Endodermal cell (in vitro differentiated cells): ENCODE measurements at regions not wholly inside any gene's neighbourhood (a gene's known extent, or its start where the extent isn't known, plus 50 kb on each side); places are given as distances from the start of the nearest gene placed in this dataset.

ENCODE experiments used
- DNase-seq: peaks from one replicate; pipeline ENCODE4 v3.0.0-alpha.2; 2017
- H3K27ac ChIP-seq: 2 replicates; pipeline ENCODE4 v1.5.1; 2013; ENCODE audit warnings: mild to moderate bottlenecking, low read depth, low read length, moderate library complexity
- H3K27me3 ChIP-seq: 2 replicates; pipeline ENCODE4 v1.6.1; 2013; ENCODE audit warnings: mild to moderate bottlenecking, low read length, moderate library complexity; ENCODE audit not compliant: insufficient read depth, control insufficient read depth, poor library complexity, severe bottlenecking
- H3K36me3 ChIP-seq: 2 replicates; pipeline ENCODE4 v1.7.0; 2013; ENCODE audit warnings: mild to moderate bottlenecking, low read length, moderate library complexity; ENCODE audit not compliant: control insufficient read depth, insufficient read depth
- H3K4me1 ChIP-seq: one replicate; pipeline ENCODE4 v1.7.0; 2013; ENCODE audit warnings: low read length; ENCODE audit not compliant: control insufficient read depth, insufficient read depth
- H3K4me3 ChIP-seq: 2 replicates; pipeline ENCODE4 v1.5.1; 2013; ENCODE audit warnings: mild to moderate bottlenecking, low read length, moderate library complexity
- H3K9ac ChIP-seq: 2 replicates; pipeline ENCODE4 v1.6.1; 2013; ENCODE audit warnings: mild to moderate bottlenecking, low read length, moderate library complexity; ENCODE audit not compliant: poor library complexity, severe bottlenecking; ENCODE audit errors: extremely low read depth
- H3K9me3 ChIP-seq: 2 replicates; pipeline ENCODE4 v1.6.1; 2013; ENCODE audit warnings: mild to moderate bottlenecking, low read length, moderate library complexity; ENCODE audit not compliant: control insufficient read depth
- H3K27ac Mint-ChIP-seq: 2 replicates; pipeline ENCODE4 v1.8.0; 2020; ENCODE audit warnings: mixed read lengths
- H3K27me3 Mint-ChIP-seq: 2 replicates; pipeline ENCODE4 v1.8.0; 2021; ENCODE audit warnings: mild to moderate bottlenecking, mixed read lengths; ENCODE audit not compliant: insufficient read depth
- H3K36me3 Mint-ChIP-seq: 2 replicates; pipeline ENCODE4 v1.8.0; 2020; ENCODE audit warnings: low read depth, mixed read lengths
- H3K4me1 Mint-ChIP-seq: 2 replicates; pipeline ENCODE4 v1.8.0; 2020; ENCODE audit warnings: mixed read lengths
- H3K4me3 Mint-ChIP-seq: 2 replicates; pipeline ENCODE4 v1.8.0; 2020; ENCODE audit warnings: mild to moderate bottlenecking, moderate library complexity, mixed read lengths
- H3K9me3 Mint-ChIP-seq: 2 replicates; pipeline ENCODE4 v1.8.0; 2020; ENCODE audit warnings: mild to moderate bottlenecking, mixed read lengths
- CTCF ChIP-seq: fragments of 200-600 bp; sonication (generic); conservative IDR thresholded peaks from 2 replicates; pipeline ENCODE4 v1.5.0; 2021; ENCODE audit warnings: antibody characterized with exemption, mild to moderate bottlenecking
- WGBS, 2 experiments: methylation state at CpG; one replicate each; pipeline versions ENCODE4 v1.1.5 to v1.1.7; 2013; ENCODE audit warnings: missing lambda C conversion rate in 2 of 2, mixed read lengths in 1 of 2; ENCODE audit not compliant: insufficient coverage in 1 of 2, insufficient read length in 1 of 2; 5-methylcytosine and 5-hydroxymethylcytosine counted together

- H3K4me1 ChIP-seq: no peaks in the 10 kb centered on the region
- Mint-ChIP-seq H3K27ac (no peak overlapping the region), H3K36me3 (no peaks in the 10 kb centered on the region), H3K27me3 (no peaks in the 10 kb centered on the region), H3K4me1 (no peaks in the 10 kb centered on the region), H3K4me3 (no peak overlapping the region), H3K9me3 (peaks cover 9% of the 10 kb centered on the region)
- no peak for TF ChIP-seq CTCF
- no peak overlapping the region for H3K9ac ChIP-seq
- no peaks in the 10 kb centered on the region for H3K27me3 ChIP-seq
- no peak overlapping the region for H3K4me3 ChIP-seq
- no peaks in the 10 kb centered on the region for H3K36me3 ChIP-seq
- no peaks in the 10 kb centered on the region for H3K9me3 ChIP-seq
- no peak overlapping the region for H3K27ac ChIP-seq
- 100% methylated on average over 1 of the region's 2 CpGs; no CpG with 5 or more reads in 1 of the 2 experiments for WGBS, 2 experiments
- DNase-seq: no peak
Measured at GRCh38 chrX:23478056-23478455, 143.4 kb downstream of the PTCHD1 start.

GRCh38 chrX:23478561-23478960, 143.9 kb downstream of the PTCHD1 start:
- Mint-ChIP-seq H3K4me1 (no peaks in the 10 kb centered on the region), H3K9me3 (peaks cover 9% of the 10 kb centered on the region), H3K27ac (no peak overlapping the region), H3K27me3 (no peaks in the 10 kb centered on the region), H3K36me3 (no peaks in the 10 kb centered on the region), H3K4me3 (no peak overlapping the region)
- H3K27ac ChIP-seq: no peak overlapping the region
- DNase-seq: no peak
- H3K9ac ChIP-seq: no peak overlapping the region
- no peak overlapping the region for H3K4me3 ChIP-seq
- no peaks in the 10 kb centered on the region for H3K36me3 ChIP-seq
- H3K4me1 ChIP-seq: no peaks in the 10 kb centered on the region
- no peak for TF ChIP-seq CTCF
- H3K27me3 ChIP-seq: no peaks in the 10 kb centered on the region
- 86% methylated on average over 1 of the region's 3 CpGs; no CpG with 5 or more reads in 1 of the 2 experiments for WGBS, 2 experiments
- H3K9me3 ChIP-seq: no peaks in the 10 kb centered on the region

- H3K9me3 Mint-ChIP-seq: peaks cover 21% of the 10 kb centered on the region
- 82 to 94% methylated on average over 2 to 3 of the region's 3 CpGs for WGBS, 2 experiments
- H3K4me3 ChIP-seq: no peak overlapping the region
Measured at GRCh38 chrX:23482561-23482960, 147.9 kb downstream of the PTCHD1 start.

More at GRCh38 chrX:23482561-23482960, 147.9 kb downstream of the PTCHD1 start:
- no peaks in the 10 kb centered on the region for H3K27me3 ChIP-seq
- Mint-ChIP-seq H3K27ac (no peak overlapping the region), H3K36me3 (no peaks in the 10 kb centered on the region), H3K27me3 (no peaks in the 10 kb centered on the region), H3K4me1 (no peaks in the 10 kb centered on the region), H3K4me3 (no peak overlapping the region)
- no peaks in the 10 kb centered on the region for H3K36me3 ChIP-seq
- peaks cover under 1% of the 10 kb centered on the region for H3K9me3 ChIP-seq
- DNase-seq: no peak
- TF ChIP-seq CTCF: no peak
- no peak overlapping the region for H3K9ac ChIP-seq
- H3K27ac ChIP-seq: no peak overlapping the region
- H3K4me1 ChIP-seq: no peaks in the 10 kb centered on the region
